ENCODE measurements at regions not wholly inside any gene's neighbourhood (a gene's known extent, or its start where the extent isn't known, plus 50 kb on each side); places are given as distances from the start of the nearest gene placed in this dataset.
"Not testable (repeated sequence)": the region's sequence is repeated elsewhere in the genome, so short reads cannot be mapped to it uniquely, and the experiment has no call there.

DNA sequence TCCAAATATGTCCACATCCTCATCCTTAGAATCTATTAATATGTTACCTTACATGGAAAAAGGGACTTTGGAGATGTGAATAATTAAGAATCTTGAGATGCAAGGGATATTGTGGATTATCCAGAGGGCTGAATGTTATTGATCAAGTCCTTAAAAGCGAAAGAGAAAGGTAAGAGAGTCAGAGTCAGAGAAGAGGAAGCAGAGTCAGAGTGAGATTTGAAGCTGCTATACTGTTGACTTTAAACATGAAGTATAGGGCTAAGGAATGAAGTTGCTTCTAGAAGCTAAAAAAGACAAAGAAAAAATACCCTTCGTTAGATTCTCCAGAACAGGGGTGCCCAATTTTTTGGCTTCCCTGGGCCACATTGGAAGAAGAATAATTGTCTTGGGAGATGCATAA is 627.2 kb upstream of the SLITRK6 start:
- no peak for FAIRE-seq

DNA sequence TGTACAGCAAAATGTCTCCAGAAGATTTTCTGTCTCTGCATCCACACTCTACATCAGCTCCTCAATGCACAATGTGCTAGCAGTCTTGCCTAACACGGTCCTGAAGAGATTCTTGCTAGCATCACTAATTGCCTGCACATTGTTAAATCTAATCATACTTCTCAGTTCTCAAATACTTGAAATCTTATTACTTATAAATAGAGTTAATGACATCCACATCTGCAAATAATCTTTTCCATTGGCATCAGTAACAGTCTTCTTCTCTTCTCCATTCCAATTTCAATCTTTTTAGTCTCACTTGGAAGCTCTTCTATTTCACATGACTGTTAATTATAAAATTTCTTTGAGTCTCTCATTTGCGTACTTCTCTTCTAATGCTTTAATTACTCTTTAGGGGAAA is 630.5 kb upstream of the SLITRK6 start:
- FAIRE-seq = no peak

DNA sequence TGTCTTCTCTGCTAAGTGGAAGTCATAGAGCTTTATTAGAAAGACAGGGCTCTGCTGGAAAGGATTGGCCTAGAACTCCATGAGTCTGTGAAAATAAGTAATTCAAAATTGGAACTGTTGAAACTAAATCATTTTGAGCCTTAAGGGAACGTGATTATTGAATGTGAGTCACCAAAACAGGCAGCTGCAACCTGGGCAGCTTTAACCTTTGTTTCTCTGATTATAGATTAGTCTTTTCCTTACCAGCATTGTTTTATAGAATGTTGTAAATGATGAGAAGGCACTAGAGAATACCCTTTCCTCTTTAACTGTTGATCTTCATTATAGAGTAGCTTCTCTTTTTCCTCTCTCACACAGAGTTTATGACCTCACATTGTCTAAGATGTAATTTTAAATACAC is 638.8 kb upstream of the SLITRK6 start:
- FAIRE-seq = no peak

DNA sequence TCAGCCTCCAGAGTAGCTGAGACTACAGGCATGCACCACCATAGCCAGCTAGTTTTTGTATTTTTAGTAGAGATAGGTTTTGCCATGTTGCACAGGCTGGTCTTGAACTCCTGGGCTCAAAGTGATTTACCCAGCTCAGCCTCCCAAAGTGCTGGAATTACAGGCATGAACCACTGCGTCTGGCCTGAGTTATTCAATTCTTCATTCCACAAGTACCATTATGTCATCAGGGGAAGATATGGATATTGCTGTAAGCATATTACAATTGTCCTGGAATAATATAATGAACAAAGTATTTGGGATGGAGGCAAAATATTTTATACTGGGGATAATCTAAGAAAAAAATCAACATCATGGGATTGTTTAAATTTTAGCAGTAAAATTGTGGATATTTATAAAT is 646.0 kb upstream of the SLITRK6 start:
- no peak for FAIRE-seq

DNA sequence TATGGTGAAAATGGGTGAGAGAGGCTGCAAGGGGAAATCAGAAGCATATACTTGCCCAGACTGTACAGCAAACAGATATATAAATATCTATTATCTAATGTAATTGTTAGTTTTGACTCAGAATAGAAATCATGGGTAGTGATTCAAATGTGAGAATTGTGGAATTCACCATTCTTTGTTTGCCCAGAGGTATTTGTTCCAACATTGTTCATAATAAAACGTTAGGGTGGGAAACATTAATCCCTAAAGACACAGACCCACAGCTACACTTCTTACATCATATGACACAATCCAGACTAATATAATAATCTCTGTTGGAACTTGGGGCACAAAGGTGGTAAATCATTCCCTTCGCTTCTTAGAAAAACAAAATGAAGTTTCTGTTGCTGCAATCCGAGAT is 646.5 kb upstream of the SLITRK6 start:
- FAIRE-seq = no peak

DNA sequence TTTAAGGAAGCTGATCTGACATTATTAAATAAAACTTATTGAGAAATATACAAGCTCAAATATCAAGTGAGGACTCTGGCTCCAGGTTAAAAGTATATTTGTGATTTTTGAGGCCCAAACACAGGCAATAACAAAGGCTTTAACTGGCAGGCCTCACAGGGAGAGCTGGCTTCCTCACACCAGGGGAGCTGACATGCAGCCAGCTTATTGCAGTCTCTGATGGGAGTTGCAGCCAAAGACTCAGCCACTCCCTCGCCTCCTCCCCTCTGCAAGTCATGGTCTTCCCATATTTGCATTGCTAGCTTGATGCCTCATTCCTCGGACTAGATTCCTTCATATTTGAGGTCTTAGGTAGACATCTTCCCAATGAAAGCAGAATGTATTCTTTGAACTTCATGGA is 647.1 kb upstream of the SLITRK6 start:
- no peak for FAIRE-seq

DNA sequence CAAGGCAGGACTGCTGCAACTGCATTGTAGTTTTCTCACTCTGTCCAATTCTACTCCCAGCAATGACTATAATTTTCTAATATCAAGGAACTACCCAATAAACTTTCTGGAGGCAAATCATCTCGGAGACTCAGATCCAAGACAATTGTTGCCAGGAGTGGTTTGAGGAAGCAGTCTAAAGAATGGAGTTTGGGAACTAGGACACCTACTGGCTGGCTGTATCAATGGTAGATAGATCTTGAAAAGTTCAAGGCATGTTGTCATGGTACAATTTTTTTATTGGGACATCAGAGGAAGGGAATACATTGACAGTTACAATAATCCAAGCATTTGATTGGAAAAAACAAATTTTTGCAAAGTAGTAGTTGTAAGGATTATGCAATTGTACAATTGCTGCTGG is 648.3 kb upstream of the SLITRK6 start:
- FAIRE-seq = no peak

DNA sequence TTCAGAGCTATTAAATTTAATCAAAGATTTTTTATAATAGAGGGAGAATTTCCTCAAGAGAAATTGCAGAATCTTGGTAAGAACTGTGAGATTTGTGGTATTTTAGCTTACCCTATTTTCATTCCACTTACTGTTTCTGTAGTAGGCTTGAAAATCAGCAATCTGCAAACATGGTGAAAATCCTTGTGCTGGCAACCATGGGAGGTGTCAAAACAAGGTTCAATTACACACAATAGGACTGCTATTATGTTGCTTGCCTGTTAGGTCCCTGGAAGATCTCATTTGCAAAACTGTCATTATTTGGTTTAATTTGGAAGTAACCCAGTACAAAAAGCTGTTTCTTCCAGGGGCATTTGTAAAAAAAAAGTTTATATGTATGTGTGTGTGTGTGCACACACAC is 662.8 kb upstream of the SLITRK6 start:
- FAIRE-seq = no peak

DNA sequence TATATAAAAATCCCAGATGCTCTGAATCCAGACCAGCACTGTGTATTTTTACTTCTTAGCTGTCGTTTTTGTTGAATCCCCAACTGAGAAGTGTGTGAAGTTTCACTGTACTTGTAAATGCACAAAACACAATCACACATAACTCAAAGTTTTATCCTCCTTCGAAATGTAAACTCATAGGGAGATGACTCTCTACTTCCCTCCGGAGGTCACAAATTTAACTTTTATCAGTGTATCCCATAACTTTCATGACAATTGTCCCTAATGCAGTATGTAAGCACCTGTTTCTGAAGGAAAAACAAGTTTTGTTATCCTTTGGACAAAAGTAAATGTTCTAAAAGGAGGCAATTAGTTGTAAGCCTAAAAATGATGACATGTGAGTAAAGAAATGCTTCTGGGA is 665.0 kb upstream of the SLITRK6 start:
- FAIRE-seq = peak; percentile 19

DNA sequence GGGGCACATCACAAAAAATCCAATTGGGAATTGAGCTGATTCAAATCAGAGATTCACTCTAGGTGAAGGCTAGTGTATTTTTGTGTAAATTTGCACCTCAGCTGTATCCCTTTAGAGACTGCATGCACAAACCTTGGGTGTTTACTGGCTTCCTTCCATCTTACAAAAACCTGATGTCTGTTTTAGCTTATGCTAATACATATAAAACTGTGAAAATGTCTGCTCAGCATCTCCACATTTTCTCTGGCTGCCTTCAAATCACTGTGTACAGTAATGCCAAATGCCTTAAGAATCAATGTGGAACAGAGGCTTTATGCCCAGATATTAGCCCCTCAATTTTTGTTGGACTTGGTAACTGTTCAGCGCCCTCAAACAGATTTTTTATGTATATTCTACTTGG is 675.8 kb upstream of the SLITRK6 start:
- no peak for FAIRE-seq

DNA sequence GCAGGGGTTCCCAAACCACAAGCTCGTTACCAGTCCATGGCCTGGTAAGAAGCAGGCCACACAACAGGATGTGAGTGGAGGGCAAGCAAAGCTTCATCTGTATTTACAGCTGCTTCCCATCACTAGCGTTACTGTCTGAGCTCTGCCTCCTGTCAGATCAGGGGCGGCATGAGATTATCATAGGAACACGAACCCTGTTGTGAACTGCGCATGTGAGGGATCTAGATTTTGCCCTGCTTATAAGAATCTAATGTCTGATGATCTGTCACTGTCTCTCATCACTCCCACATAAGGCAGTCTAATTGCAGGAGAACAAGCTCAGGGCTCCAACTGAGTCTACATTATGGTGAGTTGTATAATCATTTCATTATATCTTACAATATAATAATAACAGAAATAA is 677.4 kb upstream of the SLITRK6 start:
- FAIRE-seq = no peak

DNA sequence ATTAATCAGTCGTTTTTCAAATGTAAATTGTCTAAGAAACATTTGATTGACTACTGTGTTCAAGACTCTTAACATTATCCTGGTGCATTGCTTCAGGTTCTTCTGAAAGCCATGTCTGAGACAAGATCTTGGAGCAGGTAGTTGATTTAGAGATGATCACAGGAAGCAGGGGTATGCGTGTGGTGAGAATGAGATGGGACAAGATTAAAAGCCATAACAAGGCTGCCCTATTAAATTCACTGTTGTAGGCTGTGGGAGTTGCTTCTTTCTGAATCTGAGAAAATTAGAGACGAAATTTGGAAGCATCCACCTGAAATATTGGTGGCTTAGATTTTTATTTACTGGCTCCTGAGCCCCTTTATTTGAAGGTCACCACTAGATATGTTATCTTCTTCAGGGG is 687.4 kb upstream of the SLITRK6 start:
- no peak for FAIRE-seq

DNA sequence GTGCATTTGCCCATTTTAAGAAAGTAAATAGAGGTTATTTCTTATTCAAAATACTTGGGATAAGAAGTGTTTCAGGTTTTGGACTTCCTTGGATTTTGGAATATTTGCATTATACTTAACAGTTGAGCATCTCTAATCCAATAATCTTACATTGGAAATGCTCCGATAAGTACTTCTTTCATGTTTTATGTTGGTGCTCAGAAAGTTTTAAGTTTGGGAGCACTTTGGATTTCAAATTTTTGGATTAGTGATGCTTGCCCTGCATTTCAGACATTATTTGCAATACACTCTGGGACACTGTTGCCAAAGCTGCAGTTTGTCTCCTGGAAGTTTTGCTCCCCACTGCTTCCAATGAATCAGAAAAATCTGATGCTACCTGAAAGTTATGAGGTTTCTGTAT is 691.9 kb upstream of the SLITRK6 start:
- no peak for FAIRE-seq

DNA sequence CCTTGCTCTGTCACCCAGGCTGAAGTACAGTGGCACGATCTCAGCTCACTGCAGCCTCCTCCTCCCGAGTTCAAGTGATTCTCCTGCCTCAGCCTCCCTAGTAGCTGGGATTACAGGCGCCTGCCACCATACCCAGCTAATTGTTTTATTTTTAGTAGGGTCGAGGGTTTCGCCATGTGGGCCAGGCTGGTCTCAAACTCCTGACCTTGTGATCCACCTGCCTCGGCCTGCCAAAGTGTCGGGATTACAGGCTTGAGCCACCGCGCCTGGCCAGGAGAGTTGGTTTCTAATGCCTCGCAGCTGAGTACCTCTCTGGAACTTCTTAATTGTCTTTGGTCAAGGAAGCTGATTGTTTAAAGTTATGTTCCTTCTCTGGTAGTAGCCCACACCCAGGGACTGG is 702.7 kb upstream of the SLITRK6 start:
- FAIRE-seq = not testable (repeated sequence)

DNA sequence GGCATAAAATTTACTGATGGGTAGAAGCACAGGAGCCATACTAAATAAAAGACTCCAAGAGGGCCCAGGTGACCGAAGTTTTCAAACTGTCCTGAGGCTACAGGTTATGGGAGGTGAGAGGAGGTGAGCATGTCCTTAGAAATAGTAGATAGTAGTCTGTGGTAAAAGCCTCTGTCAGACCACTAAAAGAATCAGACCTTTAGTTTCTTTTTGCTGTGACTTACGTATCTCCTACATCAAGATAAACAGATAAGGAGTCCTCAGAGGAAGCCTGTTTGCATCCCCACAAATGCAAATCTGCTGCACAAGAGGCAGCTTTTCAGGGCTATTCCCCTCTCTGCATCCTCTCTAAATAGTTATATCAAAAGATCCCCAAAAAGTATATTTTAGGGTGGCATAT is 711.6 kb upstream of the SLITRK6 start:
- FAIRE-seq = no peak

DNA sequence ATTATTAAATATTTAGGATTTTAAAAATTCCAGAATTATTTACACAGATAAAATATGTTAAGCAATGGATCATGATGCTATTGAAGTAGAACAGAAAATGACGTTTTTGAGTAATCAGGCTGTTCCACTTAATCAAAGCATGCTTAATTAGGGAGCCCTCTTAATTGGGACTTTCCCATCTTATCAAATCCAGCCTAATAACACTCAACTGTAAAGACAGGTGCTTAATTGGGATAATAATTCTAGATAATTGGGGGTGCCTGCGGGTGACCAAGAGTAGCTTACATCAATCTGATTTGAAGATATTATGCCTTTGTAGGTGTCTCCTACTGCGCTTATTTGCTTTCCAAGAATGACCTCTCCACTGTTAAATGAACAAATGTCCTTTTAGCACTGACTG is 742.2 kb upstream of the SLITRK6 start:
- FAIRE-seq = no peak

DNA sequence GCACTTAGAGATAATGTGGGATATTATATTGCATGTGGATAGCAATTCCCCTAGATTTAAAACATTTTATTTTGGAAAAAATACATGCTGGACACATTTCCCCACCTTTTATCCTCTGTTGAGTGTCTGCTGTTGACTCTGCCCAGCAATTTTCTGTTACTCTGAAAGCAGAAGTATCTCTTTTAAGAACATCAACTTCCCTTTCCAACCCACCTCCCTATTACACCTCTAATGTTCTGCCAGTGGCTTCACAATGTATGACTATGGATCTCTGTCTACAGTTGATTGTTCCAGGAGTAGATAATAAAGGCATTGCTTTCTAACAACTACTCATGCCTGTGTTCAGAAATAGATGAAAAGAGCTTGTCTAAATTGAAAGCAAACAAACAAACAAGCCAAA is 754.8 kb upstream of the SLITRK6 start:
- no peak for FAIRE-seq

DNA sequence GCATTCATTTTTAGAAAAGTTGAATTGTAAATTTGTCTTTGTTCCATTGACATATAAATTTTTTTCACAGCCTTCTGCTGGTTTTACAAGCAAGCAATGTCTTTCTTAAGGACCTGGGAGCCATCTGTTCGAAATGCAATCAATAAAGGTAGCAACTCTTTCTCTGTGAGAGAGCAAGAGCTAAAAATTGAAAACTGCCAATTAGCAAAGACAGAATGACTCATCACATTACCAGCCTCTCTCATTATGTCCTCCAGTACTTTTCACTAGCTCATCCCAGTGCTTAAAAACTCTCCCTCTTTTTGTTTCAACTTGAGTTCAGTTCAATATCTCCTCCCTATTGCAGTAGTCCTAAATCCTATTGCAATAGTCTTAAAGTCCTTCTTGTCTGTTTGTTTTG is 760.7 kb upstream of the SLITRK6 start:
- no peak for FAIRE-seq

DNA sequence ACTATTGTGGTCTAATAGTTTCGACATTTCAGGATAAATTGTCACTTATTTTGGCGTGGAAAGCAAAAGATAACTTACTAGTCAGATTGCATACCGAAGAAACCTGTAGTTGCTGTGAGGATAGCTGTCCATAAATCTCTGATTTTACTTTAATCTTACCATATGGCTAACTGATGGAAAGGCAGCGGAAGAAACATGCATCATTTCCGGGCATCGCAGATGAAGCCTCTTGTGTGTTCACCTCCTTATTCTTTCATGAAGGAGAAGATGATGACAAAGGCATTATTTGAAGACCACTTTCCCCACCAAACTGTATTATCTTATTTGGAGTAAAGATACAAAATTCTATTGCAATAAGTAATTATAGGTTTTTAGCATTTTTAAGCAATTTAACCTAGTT is 763.6 kb upstream of the SLITRK6 start:
- FAIRE-seq = no peak

DNA sequence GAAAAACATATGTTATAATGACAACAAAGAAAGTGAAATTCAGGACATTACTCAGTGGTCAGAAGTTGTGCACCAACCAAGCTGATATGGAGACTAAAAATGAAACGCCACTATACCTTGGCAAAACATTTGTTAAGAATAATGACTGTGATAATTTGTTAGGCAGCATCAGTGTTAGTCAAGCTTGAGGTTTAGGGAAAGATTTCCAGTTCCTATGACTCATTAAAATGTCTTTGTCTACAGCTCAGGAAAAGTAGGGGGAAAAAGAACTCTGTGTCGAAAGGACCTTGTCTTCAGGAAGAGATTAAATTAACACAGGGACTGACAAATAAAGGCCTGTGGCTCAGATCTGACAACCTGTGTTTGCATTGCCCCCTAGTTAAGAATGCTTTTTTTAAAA is 764.1 kb upstream of the SLITRK6 start:
- no peak for FAIRE-seq

DNA sequence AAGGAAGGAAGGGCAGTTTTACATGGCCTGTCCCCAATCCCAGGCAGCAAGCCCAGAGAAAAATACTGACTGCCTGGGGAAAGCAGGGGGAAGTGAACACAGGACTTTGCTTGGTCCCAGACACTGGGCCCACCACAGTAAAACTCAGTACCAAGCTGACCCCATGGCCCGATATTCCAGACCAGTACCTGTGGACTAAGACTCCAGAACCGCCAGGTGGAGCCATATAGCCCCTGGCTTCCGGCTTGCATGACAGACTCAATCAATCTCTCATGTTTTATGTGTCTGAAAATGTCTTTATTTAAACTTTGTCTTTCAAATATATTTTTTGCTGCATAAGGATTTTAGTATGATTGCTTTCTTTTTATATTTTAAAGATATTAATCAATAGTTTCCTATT is 767.9 kb upstream of the SLITRK6 start:
- FAIRE-seq = no peak

DNA sequence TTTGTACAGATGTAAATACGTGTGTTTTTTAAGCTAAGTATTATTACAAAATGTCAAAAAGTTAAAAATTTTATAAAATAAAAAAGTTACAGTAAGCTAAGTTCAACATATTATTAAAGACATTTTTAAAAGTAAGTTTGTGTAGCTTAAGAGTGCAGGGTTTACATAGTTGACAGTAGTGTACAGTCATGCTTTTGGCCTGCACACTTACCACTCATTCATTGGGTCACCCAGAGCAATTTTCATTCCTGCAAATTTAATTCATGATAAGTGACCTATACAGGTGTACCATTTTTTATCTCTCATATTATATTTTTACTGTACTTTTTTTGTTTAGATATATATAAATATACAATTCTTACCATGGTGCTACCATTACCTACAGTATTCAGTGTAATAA is 769.9 kb upstream of the SLITRK6 start:
- peak; percentile 81 for FAIRE-seq

DNA sequence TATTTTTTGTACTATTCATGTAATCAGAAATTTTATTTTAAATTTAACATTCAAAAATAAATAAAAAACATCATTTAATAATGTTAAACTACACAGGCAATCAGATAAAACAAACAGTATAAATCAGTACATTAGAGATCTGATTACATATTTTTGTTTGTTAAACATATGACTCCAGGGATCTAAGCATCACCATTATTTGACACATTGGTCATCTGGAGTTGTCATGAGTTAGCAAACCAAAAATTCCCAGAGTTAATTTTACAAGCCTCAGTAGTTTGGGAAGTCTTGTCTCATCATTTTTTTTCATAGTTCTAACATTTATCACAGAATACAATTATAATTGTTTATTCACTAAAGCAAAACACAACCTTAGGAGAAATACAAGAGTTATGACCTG is 770.8 kb upstream of the SLITRK6 start:
- peak; percentile 72 for FAIRE-seq

DNA sequence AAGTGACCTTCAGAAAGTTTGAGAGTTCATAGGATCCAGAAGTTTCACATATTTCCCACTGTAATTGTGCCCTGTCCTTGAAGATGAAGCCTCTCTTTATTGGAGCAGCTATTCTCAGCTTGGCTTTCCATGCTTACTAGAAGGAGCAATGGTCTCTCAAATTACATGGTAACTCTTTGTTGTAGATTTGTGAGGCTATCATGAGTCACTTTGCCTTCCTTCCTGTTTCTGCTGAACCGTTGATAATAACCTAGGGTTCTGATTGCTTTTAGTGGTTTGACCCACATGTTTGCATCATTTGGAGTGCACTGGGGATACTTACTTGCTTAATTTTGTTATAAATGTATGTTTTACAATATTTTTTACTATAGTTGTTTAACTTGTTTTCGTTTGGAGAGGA is 772.9 kb upstream of the SLITRK6 start:
- FAIRE-seq = no peak

DNA sequence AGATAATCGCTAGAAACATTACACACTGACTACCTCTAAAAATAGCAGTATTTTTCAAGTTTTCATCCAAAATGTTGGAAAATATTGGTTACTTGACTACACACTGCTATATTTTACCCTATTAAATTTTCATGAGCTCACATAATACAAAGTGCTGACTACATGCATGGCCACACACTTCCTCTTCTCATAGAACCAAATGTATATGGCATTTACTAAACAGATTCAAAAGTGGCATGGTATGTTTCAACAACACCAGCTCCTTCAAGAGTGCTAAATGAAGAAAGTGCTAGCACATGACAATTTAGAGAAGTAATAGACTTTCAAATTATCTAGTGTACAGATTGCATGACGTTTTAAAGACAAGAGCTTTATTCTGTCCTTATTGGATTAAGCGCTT is 780.4 kb upstream of the SLITRK6 start:
- no peak for FAIRE-seq

DNA sequence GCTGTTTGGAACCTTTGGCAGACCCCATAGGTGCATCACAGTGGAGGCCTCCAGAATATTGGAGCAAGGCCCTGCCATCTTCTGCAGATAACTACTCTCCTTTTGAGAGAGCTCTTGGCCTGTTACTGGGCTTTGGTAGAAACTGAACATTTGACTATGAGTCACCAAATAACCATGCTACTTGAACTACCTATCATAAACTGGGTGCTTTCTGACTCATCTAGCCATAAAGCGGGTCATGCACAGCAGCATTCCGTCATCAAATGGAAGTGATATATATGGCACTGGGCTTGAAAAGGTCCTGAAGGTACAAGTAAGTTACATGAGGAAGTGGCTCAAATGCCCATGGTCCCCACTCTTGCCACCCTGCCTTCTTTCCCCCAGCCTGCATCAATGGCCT is 782.5 kb upstream of the SLITRK6 start:
- no peak for FAIRE-seq
